Spleen (tissue), 7 donors: ENCODE measurements at regions not wholly inside any gene's neighbourhood (a gene's known extent, or its start where the extent isn't known, plus 50 kb on each side); places are given as distances from the start of the nearest gene placed in this dataset.

ENCODE experiments used
- CTCF ChIP-seq, 11 experiments: fragments of 200-600 bp in 7 of 11; fragments of 450-650 bp in 4 of 11; sonication (generic) in 4 of 11; IDR thresholded peaks in 8 of 11; conservative IDR thresholded peaks in 3 of 11; 1 replicate in 7 of 11; 2 replicates in 4 of 11; pipeline versions ENCODE4 v1.4.0 to v1.8.0; 2016 to 2021; ENCODE audit warnings: antibody characterized with exemption in 11 of 11, inconsistent platforms in 4 of 11, mild to moderate bottlenecking in 1 of 11
- POLR2A ChIP-seq, 3 donors: fragments of 450-650 bp; IDR thresholded peaks; one replicate each; pipeline ENCODE4 v1.5.1; 2017; ENCODE audit warnings: antibody characterized with exemption in 3 of 3, mild to moderate bottlenecking in 1 of 3
- POLR2AphosphoS5 ChIP-seq, 3 donors: sonication (generic); formaldehyde crosslinking; IDR thresholded peaks; one replicate each; pipeline ENCODE4 v1.5.1; 2017; ENCODE audit warnings: antibody characterized with exemption in 3 of 3
- donor health status: DM: no; HTN: no; CAD: no; lungs with moderate emphysema.
- donor health status: DM: no; HTN: no; CAD: no.
- donor health status: DM: no; HTN: no; CAD: no.

GRCh38 chr22:44386386-44387035, 73.8 kb upstream of the SHISAL1 start:
- no peak for TF ChIP-seq CTCF (IDR thresholded peaks at IDR 0.05 in 8 of 11, conservative IDR thresholded peaks at IDR 0.05 in 3 of 11)
- no peak for TF ChIP-seq POLR2AphosphoS5 (IDR thresholded peaks at IDR 0.05)
- no peak for TF ChIP-seq POLR2A (IDR thresholded peaks at IDR 0.05)
